ENCODE measurements at regions not wholly inside any gene's neighbourhood (a gene's known extent, or its start where the extent isn't known, plus 50 kb on each side); places are given as distances from the start of the nearest gene placed in this dataset.

DNA sequence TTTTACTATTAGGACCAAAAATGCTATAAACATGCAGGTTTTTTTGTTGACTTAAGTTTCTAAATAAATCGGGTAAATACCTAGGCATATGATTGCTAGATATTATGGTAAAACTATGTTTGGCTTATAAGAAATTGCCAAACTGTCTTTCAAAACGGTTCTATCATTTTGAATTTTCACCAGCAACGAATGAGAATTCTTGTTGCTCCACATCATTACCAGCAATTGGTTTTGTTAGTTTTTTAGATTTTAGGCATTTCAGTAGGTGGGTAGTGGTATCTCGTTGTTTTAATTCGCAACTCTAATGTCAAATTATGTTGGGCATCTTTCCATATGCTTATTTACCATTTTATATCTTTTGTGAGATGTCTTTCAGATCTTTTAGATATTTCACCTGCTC is 510.2 kb downstream of the JRKL start:
- TF ChIP-seq, protein P1, sequence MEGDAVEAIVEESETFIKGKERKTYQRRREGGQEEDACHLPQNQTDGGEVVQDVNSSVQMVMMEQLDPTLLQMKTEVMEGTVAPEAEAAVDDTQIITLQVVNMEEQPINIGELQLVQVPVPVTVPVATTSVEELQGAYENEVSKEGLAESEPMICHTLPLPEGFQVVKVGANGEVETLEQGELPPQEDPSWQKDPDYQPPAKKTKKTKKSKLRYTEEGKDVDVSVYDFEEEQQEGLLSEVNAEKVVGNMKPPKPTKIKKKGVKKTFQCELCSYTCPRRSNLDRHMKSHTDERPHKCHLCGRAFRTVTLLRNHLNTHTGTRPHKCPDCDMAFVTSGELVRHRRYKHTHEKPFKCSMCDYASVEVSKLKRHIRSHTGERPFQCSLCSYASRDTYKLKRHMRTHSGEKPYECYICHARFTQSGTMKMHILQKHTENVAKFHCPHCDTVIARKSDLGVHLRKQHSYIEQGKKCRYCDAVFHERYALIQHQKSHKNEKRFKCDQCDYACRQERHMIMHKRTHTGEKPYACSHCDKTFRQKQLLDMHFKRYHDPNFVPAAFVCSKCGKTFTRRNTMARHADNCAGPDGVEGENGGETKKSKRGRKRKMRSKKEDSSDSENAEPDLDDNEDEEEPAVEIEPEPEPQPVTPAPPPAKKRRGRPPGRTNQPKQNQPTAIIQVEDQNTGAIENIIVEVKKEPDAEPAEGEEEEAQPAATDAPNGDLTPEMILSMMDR (conservative IDR thresholded peaks at IDR 0.05; ENCODE audit: low read depth, low read length), result no peak
- TF ChIP-seq POLR2A (IDR thresholded peaks at IDR 0.05; ENCODE audit: low read depth, low read length) (no peak), FOS (IDR thresholded peaks at IDR 0.05; ENCODE audit: low read depth, low read length) (no peak), MXI1 (IDR thresholded peaks at IDR 0.05; ENCODE audit: borderline replicate concordance, low read depth, low read length) (no peak), MAZ (IDR thresholded peaks at IDR 0.05; ENCODE audit: borderline replicate concordance, low read depth, low read length) (no peak), SMC3 (IDR thresholded peaks at IDR 0.05; ENCODE audit: low read depth, low read length) (no peak)

Data from IMR-90 (cell line).